ENCODE measurements at regions not wholly inside any gene's neighbourhood (a gene's known extent, or its start where the extent isn't known, plus 50 kb on each side); places are given as distances from the start of the nearest gene placed in this dataset.

- intact Hi-C loops (cut with DNase I): no loop called here
- H3K27me3 ChIP-seq: no peaks in the 10 kb centered on the region
Observed at GRCh38 chr12:45138609-45139008, 77.3 kb upstream of the ANO6 start.

GRCh38 chr12:45148006-45148405, 67.9 kb upstream of the ANO6 start:
- Histone ChIP-seq H3K27me3 (no peaks in the 10 kb centered on the region), H3K27ac (no peak overlapping the region), H3K4me3 (no peak overlapping the region), H3K4me1 (no peaks in the 10 kb centered on the region), H3K36me3 (no peaks in the 10 kb centered on the region), H3K9me3 (no peaks in the 10 kb centered on the region)
- intact Hi-C loops (cut with DNase I): no loop called here
- TF ChIP-seq POLR2AphosphoS5 (IDR thresholded peaks at IDR 0.05) (no peak), EP300 (IDR thresholded peaks at IDR 0.05) (no peak)
- DNase-seq: no peak
- WGBS, 2 donors: 81 to 86% methylated on average over 1 of the region's 1 CpG

More at GRCh38 chr12:45138609-45139008, 77.3 kb upstream of the ANO6 start:
- no peak for DNase-seq
- H3K4me1 ChIP-seq: no peaks in the 10 kb centered on the region
- 30 to 39% methylated on average over 2 of the region's 2 CpGs for WGBS, 2 donors
- no peak for TF ChIP-seq POLR2A (IDR thresholded peaks at IDR 0.05)
- H3K27ac ChIP-seq: no peak overlapping the region
- H3K36me3 ChIP-seq: no peaks in the 10 kb centered on the region
- no peaks in the 10 kb centered on the region for H3K9me3 ChIP-seq
- no peak overlapping the region for H3K4me3 ChIP-seq

- 93 to 97% methylated on average over 3 of the region's 3 CpGs for WGBS, 2 donors
- no peak for TF ChIP-seq CTCF (IDR thresholded peaks at IDR 0.05)
- TF ChIP-seq POLR2AphosphoS5 (IDR thresholded peaks at IDR 0.05): no peak
- TF ChIP-seq POLR2A (IDR thresholded peaks at IDR 0.05): no peak
- no peak for TF ChIP-seq EP300 (IDR thresholded peaks at IDR 0.05)
Observed at GRCh38 chr12:45148619-45149018, 67.3 kb upstream of the ANO6 start.

GRCh38 chr12:45165284-45165683, 50.6 kb upstream of the ANO6 start:
- no peak overlapping the region for H3K4me3 ChIP-seq
- DNase-seq: no peak
- no peaks in the 10 kb centered on the region for H3K4me1 ChIP-seq
- intact Hi-C loops (cut with DNase I): no loop called here
- no peaks in the 10 kb centered on the region for H3K27me3 ChIP-seq
- H3K27ac ChIP-seq: no peak overlapping the region
- H3K9me3 ChIP-seq: no peaks in the 10 kb centered on the region
- whole genome bisulfite sequencing, 2 donors: 88 to 92% methylated on average over 1 of the region's 1 CpG
- no peaks in the 10 kb centered on the region for H3K36me3 ChIP-seq
- TF ChIP-seq POLR2AphosphoS5 (IDR thresholded peaks at IDR 0.05) (no peak), CTCF (IDR thresholded peaks at IDR 0.05) (no peak), POLR2A (IDR thresholded peaks at IDR 0.05) (no peak), EP300 (IDR thresholded peaks at IDR 0.05) (no peak)

More at GRCh38 chr12:45148619-45149018, 67.3 kb upstream of the ANO6 start:
- Histone ChIP-seq H3K4me3 (no peak overlapping the region), H3K4me1 (no peaks in the 10 kb centered on the region), H3K27me3 (no peaks in the 10 kb centered on the region), H3K9me3 (no peaks in the 10 kb centered on the region), H3K27ac (no peak overlapping the region), H3K36me3 (no peaks in the 10 kb centered on the region)
- intact Hi-C loops (cut with DNase I): no loop called here
- DNase-seq: no peak

GRCh38 chr12:45166056-45166455, 49.8 kb upstream of the ANO6 start:
- no peak for TF ChIP-seq POLR2A (IDR thresholded peaks at IDR 0.05)
- no peak for TF ChIP-seq EP300 (IDR thresholded peaks at IDR 0.05)
- TF ChIP-seq CTCF (IDR thresholded peaks at IDR 0.05): no peak
- TF ChIP-seq POLR2AphosphoS5 (IDR thresholded peaks at IDR 0.05): no peak
- Histone ChIP-seq H3K4me1 (no peaks in the 10 kb centered on the region), H3K27ac (no peak overlapping the region), H3K36me3 (no peaks in the 10 kb centered on the region), H3K4me3 (no peak overlapping the region), H3K9me3 (no peaks in the 10 kb centered on the region), H3K27me3 (no peaks in the 10 kb centered on the region)
- DNase-seq: no peak
- intact Hi-C loops (cut with DNase I): no loop called here

Small RNA genes lying in the stretch of these regions (small RNA-seq; reads per million reads assigned to genes)
- gene RNA5SP361: 0 reads per million in 3 donors
